ENCODE measurements at regions not wholly inside any gene's neighbourhood (a gene's known extent, or its start where the extent isn't known, plus 50 kb on each side); places are given as distances from the start of the nearest gene placed in this dataset.

GRCh38 chr7:54637712-54638396 lies 95.7 kb downstream of the VSTM2A start:
- TF ChIP-seq, protein P1, sequence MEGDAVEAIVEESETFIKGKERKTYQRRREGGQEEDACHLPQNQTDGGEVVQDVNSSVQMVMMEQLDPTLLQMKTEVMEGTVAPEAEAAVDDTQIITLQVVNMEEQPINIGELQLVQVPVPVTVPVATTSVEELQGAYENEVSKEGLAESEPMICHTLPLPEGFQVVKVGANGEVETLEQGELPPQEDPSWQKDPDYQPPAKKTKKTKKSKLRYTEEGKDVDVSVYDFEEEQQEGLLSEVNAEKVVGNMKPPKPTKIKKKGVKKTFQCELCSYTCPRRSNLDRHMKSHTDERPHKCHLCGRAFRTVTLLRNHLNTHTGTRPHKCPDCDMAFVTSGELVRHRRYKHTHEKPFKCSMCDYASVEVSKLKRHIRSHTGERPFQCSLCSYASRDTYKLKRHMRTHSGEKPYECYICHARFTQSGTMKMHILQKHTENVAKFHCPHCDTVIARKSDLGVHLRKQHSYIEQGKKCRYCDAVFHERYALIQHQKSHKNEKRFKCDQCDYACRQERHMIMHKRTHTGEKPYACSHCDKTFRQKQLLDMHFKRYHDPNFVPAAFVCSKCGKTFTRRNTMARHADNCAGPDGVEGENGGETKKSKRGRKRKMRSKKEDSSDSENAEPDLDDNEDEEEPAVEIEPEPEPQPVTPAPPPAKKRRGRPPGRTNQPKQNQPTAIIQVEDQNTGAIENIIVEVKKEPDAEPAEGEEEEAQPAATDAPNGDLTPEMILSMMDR (conservative IDR thresholded peaks at IDR 0.05; ENCODE audit: control insufficient read depth, insufficient read depth, low read depth, low read length): no peak
- H3K4me3 ChIP-seq (ENCODE audit: control insufficient read depth, low read depth, low read length): no peak overlapping the region
- no peak for DNase-seq (ENCODE audit: low read depth)

- TF ChIP-seq, protein P1 (conservative IDR thresholded peaks at IDR 0.05; ENCODE audit: control insufficient read depth, insufficient read depth, low read depth, low read length): no peak
- no peak overlapping the region for H3K4me3 ChIP-seq (ENCODE audit: control insufficient read depth, low read depth, low read length)
- DNase-seq (ENCODE audit: low read depth): no peak
These were observed 90.5 kb downstream of the VSTM2A start for GRCh38 chr7:54632696-54633095.

GRCh38 chr7:54629771-54630170 lies 87.6 kb downstream of the VSTM2A start:
- H3K4me3 ChIP-seq (ENCODE audit: control insufficient read depth, low read depth, low read length): no peak overlapping the region
- TF ChIP-seq, protein P1 (conservative IDR thresholded peaks at IDR 0.05; ENCODE audit: control insufficient read depth, insufficient read depth, low read depth, low read length): no peak
- no peak for DNase-seq (ENCODE audit: low read depth)

- H3K4me3 ChIP-seq (ENCODE audit: control insufficient read depth, low read depth, low read length): no peak overlapping the region
- TF ChIP-seq, protein P1 (conservative IDR thresholded peaks at IDR 0.05; ENCODE audit: control insufficient read depth, insufficient read depth, low read depth, low read length): no peak
- DNase-seq (ENCODE audit: low read depth): no peak
These were observed 80.6 kb downstream of the VSTM2A start for GRCh38 chr7:54622696-54623309.

Data from fibroblast of mammary gland (primary cell).